CD4-positive, alpha-beta T cell (primary cell): ENCODE measurements at regions not wholly inside any gene's neighbourhood (a gene's known extent, or its start where the extent isn't known, plus 50 kb on each side); places are given as distances from the start of the nearest gene placed in this dataset.

Experiments used
- ATAC-seq: fragments of 200-7000 bp; cut with Tn5 transposase; one replicate; pipeline ENCODE4 v1.10.0; 2022; ENCODE audit warnings: mild to moderate bottlenecking; ENCODE audit not compliant: poor library complexity
- CTCF ChIA-PET: fragments of 350-600 bp; sonication (Branson Sonifier 250); formaldehyde crosslinking; loops from one replicate; lab custom pipeline; 2021; ENCODE audit warnings: antibody characterized with exemption, inconsistent platforms; lab: Charles Lee
- POLR2A ChIA-PET: fragments of 350-600 bp; sonication (Branson Sonifier 250); formaldehyde crosslinking; loops from one replicate; lab custom pipeline; 2021; ENCODE audit warnings: antibody characterized with exemption, inconsistent platforms; lab: Charles Lee
- DNase-seq, 14 experiments: peaks; one replicate each; pipeline ENCODE4 v3.0.0-alpha.2; 2013 to 2020; ENCODE audit warnings: mixed read lengths in 2 of 14
- H3K27ac ChIP-seq, 2 donors: one replicate each; pipeline versions ENCODE4 v1.5.1 to v1.7.0; 2013; ENCODE audit warnings: low read length in 2 of 2, low read depth in 1 of 2, mild to moderate bottlenecking in 1 of 2
- H3K27me3 ChIP-seq, 2 experiments: 1 replicate in 1 of 2; 2 replicates in 1 of 2; pipeline versions ENCODE4 v1.6.1 to v1.7.0; 2013; ENCODE audit warnings: low read length in 2 of 2, control low read depth in 1 of 2, mild to moderate bottlenecking in 1 of 2, moderate library complexity in 1 of 2; ENCODE audit not compliant: insufficient read depth in 2 of 2, control insufficient read depth in 1 of 2
- H3K36me3 ChIP-seq: one replicate; pipeline ENCODE4 v1.6.1; 2013; ENCODE audit warnings: low read length, control low read depth; ENCODE audit not compliant: insufficient read depth
- H3K4me1 ChIP-seq: one replicate; pipeline ENCODE4 v1.6.1; 2013; ENCODE audit warnings: low read length, control low read depth; ENCODE audit not compliant: insufficient read depth
- H3K4me3 ChIP-seq: one replicate; pipeline ENCODE4 v1.5.1; 2013; ENCODE audit warnings: mild to moderate bottlenecking, low read length, moderate library complexity
- H3K9me3 ChIP-seq, 2 experiments: 1 replicate in 1 of 2; 2 replicates in 1 of 2; pipeline versions ENCODE4 v1.6.1 to v1.7.0; 2013; ENCODE audit warnings: low read length in 2 of 2, mild to moderate bottlenecking in 2 of 2, control low read depth in 1 of 2, moderate library complexity in 1 of 2; ENCODE audit not compliant: control insufficient read depth in 1 of 2, insufficient read depth in 1 of 2
- H3K27ac Mint-ChIP-seq: one replicate; pipeline ENCODE4 v1.8.0; 2020; ENCODE audit warnings: mixed read lengths
- H3K27me3 Mint-ChIP-seq: one replicate; pipeline ENCODE4 v1.8.0; 2021; ENCODE audit warnings: mixed read lengths
- H3K36me3 Mint-ChIP-seq: one replicate; pipeline ENCODE4 v1.8.0; 2021; ENCODE audit warnings: low read depth, mixed read lengths
- H3K4me1 Mint-ChIP-seq: one replicate; pipeline ENCODE4 v1.8.0; 2021; ENCODE audit warnings: low read depth, mixed read lengths
- H3K4me3 Mint-ChIP-seq: one replicate; pipeline ENCODE4 v1.8.0; 2020; ENCODE audit warnings: mild to moderate bottlenecking, mixed read lengths
- H3K9me3 Mint-ChIP-seq: one replicate; pipeline ENCODE4 v1.8.0; 2020; ENCODE audit warnings: mixed read lengths
- intact Hi-C, 2 experiments: fragments of 100-400 bp; cut with DNase I in 1 of 2; cut with micrococcal nuclease in 1 of 2; formaldehyde crosslinking; loops; one replicate each; pipeline versions ENCODE4 v1.15.1 to v1.9.0; 2023 to 2025; cut with DNase I, micrococcal nuclease
- TF ChIP-seq, protein P1 (sequence below): fragments of 200-600 bp; IDR thresholded peaks from one replicate; pipeline ENCODE4 v1.8.0; 2022; ENCODE audit warnings: antibody characterized with exemption, mild to moderate bottlenecking

DNA sequence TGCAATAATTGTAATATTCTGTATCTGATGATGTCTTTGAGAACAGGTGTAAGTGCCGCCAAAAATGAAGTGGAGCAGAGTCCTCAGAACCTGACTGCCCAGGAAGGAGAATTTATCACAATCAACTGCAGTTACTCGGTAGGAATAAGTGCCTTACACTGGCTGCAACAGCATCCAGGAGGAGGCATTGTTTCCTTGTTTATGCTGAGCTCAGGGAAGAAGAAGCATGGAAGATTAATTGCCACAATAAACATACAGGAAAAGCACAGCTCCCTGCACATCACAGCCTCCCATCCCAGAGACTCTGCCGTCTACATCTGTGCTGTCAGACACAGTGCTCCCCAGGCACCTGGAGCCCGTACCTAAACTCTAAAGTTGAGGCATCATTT, 268.7 kb downstream of the DAD1 start:
- peak overlapping the region; percentile 77 for H3K27ac Mint-ChIP-seq
- Histone ChIP-seq H3K9me3 (no peaks in the 10 kb centered on the region), H3K36me3 (no peaks in the 10 kb centered on the region), H3K4me1 (no peaks in the 10 kb centered on the region), H3K4me3 (peak overlapping the region; percentile 22), H3K27ac (no peak overlapping the region), H3K27me3 (no peaks in the 10 kb centered on the region)
- intact Hi-C loops: loop anchor here (2.0 to 10.0 kb wide), 3 partner anchors 54 to 162 kb away; no protein-coding TSS in a partner anchor
- DNase-seq (peak in 1 of 14 experiments; percentile 2), ATAC-seq (no peak)
- H3K4me3 Mint-ChIP-seq: peak overlapping the region; percentile 81
- H3K27me3 Mint-ChIP-seq: no peaks in the 10 kb centered on the region
- POLR2A ChIA-PET: interaction anchor here (1.0 to 1.1 kb wide), 2 partner anchors 173 to 235 kb away, joined by 3 to 4 read pairs; no protein-coding TSS in a partner anchor
- no peaks in the 10 kb centered on the region for H3K4me1 Mint-ChIP-seq
- CTCF ChIA-PET: no interaction called here
- TF ChIP-seq, protein P1, sequence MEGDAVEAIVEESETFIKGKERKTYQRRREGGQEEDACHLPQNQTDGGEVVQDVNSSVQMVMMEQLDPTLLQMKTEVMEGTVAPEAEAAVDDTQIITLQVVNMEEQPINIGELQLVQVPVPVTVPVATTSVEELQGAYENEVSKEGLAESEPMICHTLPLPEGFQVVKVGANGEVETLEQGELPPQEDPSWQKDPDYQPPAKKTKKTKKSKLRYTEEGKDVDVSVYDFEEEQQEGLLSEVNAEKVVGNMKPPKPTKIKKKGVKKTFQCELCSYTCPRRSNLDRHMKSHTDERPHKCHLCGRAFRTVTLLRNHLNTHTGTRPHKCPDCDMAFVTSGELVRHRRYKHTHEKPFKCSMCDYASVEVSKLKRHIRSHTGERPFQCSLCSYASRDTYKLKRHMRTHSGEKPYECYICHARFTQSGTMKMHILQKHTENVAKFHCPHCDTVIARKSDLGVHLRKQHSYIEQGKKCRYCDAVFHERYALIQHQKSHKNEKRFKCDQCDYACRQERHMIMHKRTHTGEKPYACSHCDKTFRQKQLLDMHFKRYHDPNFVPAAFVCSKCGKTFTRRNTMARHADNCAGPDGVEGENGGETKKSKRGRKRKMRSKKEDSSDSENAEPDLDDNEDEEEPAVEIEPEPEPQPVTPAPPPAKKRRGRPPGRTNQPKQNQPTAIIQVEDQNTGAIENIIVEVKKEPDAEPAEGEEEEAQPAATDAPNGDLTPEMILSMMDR: no peak
- no peaks in the 10 kb centered on the region for H3K36me3 Mint-ChIP-seq
- H3K9me3 Mint-ChIP-seq: no peaks in the 10 kb centered on the region

DNA sequence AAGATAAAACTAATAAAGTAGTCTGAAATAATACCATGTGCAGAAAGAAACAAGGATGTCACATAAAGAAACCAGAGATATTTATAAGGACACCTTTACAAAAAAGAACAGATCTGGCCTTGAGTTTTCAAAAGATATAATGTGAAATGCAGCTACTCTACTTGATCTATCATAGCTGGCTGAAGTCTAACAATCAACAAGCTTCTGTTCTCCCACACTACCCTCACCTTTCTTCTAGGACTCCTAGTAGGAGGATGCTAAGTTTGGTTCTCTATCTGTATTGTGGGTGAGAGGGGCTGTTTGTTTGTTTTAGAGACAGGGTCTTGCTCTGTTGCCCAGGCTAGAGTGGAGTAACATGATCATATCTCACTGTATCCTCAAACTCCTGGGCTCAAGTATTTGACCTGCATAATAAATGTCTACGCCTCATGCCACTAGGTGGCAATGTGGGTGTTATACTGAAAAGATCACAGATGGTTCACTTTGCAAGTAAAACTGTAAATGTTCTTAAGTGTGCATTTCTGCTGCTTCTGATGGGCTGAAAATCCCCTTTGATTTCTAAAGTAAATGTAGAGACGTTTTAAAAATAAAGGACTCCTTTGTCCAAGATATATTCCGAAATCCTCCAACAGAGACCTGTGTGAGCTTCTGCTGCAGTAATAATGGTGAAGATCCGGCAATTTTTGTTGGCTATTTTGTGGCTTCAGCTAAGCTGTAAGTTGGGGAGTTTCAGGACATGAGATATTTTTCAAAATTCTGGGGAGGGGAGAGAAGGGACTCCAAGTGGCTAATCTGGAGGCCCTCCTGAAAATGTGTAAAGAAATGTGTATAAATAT, 269.3 kb downstream of the DAD1 start:
- TF ChIP-seq, protein P1: peak; percentile 18
- Mint-ChIP-seq H3K4me3 (peak overlapping the region; percentile 81), H3K9me3 (no peaks in the 10 kb centered on the region), H3K36me3 (no peaks in the 10 kb centered on the region), H3K27me3 (no peaks in the 10 kb centered on the region), H3K4me1 (no peaks in the 10 kb centered on the region), H3K27ac (peak overlapping the region; percentile 77)
- no peaks in the 10 kb centered on the region for H3K9me3 ChIP-seq
- H3K4me1 ChIP-seq: no peaks in the 10 kb centered on the region
- peak; percentile 43 for ATAC-seq
- peak overlapping the region; percentile 22 for H3K4me3 ChIP-seq
- H3K27me3 ChIP-seq: no peaks in the 10 kb centered on the region
- intact Hi-C loops: loop anchor here (2.0 to 10.0 kb wide), 5 partner anchors 55 to 245 kb away; no protein-coding TSS in a partner anchor
- POLR2A ChIA-PET: interaction anchor here (0.8 to 1.1 kb wide), 4 partner anchors 174 to 236 kb away, joined by 3 to 4 read pairs (median 3); no protein-coding TSS in a partner anchor
- CTCF ChIA-PET: no interaction called here
- no peak overlapping the region for H3K27ac ChIP-seq
- peak in 6 of 14 experiments; percentile 6 to 40 (median 22) for DNase-seq
- no peaks in the 10 kb centered on the region for H3K36me3 ChIP-seq

DNA sequence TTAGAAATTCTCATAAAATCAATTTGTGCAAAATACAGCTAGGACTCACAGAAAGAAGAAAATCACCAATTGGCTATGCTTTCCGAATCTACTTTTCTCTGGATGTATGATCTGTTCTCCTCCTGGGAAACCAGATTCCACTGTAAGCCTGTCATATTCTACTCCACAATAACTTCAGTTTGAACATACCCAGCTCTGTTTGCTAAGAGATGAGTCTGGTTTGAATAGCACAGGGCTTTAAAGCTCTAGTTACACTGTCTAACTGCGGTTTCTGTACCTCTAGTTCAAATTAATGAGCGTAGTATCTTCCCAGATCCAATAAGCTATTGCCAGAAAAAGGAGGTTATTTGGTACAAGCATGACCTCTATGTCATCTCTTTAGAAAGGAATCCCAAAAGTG, 270.1 kb downstream of the DAD1 start:
- no peaks in the 10 kb centered on the region for H3K4me1 Mint-ChIP-seq
- DNase-seq (no peak), ATAC-seq (no peak)
- no peaks in the 10 kb centered on the region for H3K9me3 Mint-ChIP-seq
- Histone ChIP-seq H3K4me1 (no peaks in the 10 kb centered on the region), H3K4me3 (no peak overlapping the region), H3K27ac (no peak overlapping the region), H3K9me3 (no peaks in the 10 kb centered on the region), H3K27me3 (no peaks in the 10 kb centered on the region), H3K36me3 (no peaks in the 10 kb centered on the region)
- H3K36me3 Mint-ChIP-seq: no peaks in the 10 kb centered on the region
- POLR2A ChIA-PET: interaction anchor here (0.8 to 0.9 kb wide), 3 partner anchors 176 to 237 kb away, joined by 3 read pairs; no protein-coding TSS in a partner anchor
- H3K27me3 Mint-ChIP-seq: no peaks in the 10 kb centered on the region
- CTCF ChIA-PET: no interaction called here
- no peak overlapping the region for H3K4me3 Mint-ChIP-seq
- TF ChIP-seq, protein P1: no peak
- intact Hi-C loops: loop anchor here in 1 of 2 experiments (5.0 to 10.0 kb wide), 2 partner anchors 173 to 246 kb away; no protein-coding TSS in a partner anchor
- H3K27ac Mint-ChIP-seq: peak overlapping the region; percentile 17
